HG03064 (cell line): ENCODE measurements at regions not wholly inside any gene's neighbourhood (a gene's known extent, or its start where the extent isn't known, plus 50 kb on each side); places are given as distances from the start of the nearest gene placed in this dataset.

Experiments
- ATAC-seq: cut with Tn5 transposase; IDR thresholded peaks from one replicate; pipeline ENCODE4 v1.9.1; 2021; ENCODE audit warnings: low read depth; ENCODE audit not compliant: unreplicated experiment

GRCh38 chr1:60988891-60989290, 93.5 kb upstream of the NFIA start:
- no peak for ATAC-seq

- no peak for ATAC-seq
These were observed 94.5 kb upstream of the NFIA start for GRCh38 chr1:60987904-60988303.

- no peak for ATAC-seq
These were observed 98.1 kb upstream of the NFIA start for GRCh38 chr1:60984062-60984799.

- ATAC-seq = no peak
These were observed 98.7 kb upstream of the NFIA start for GRCh38 chr1:60983701-60984061.

GRCh38 chr1:60982539-60982938, 99.8 kb upstream of the NFIA start:
- no peak for ATAC-seq

GRCh38 chr1:60981357-60981756, 101.0 kb upstream of the NFIA start:
- ATAC-seq = no peak

GRCh38 chr1:60978421-60979357, 103.7 kb upstream of the NFIA start:
- ATAC-seq = no peak

GRCh38 chr1:60977661-60978060, 104.7 kb upstream of the NFIA start:
- no peak for ATAC-seq

- no peak for ATAC-seq
These were observed 107.6 kb upstream of the NFIA start for GRCh38 chr1:60974524-60975372.

- no peak for ATAC-seq
These were observed 108.7 kb upstream of the NFIA start for GRCh38 chr1:60973668-60974067.

- ATAC-seq = no peak
These were observed 109.5 kb upstream of the NFIA start for GRCh38 chr1:60972841-60973364.

- ATAC-seq = no peak
These were observed 111.0 kb upstream of the NFIA start for GRCh38 chr1:60971330-60971729.

GRCh38 chr1:60969971-60970509, 112.3 kb upstream of the NFIA start:
- ATAC-seq = no peak

- no peak for ATAC-seq
These were observed 117.0 kb upstream of the NFIA start for GRCh38 chr1:60965280-60965854.

GRCh38 chr1:60963167-60963940, 119.0 kb upstream of the NFIA start:
- ATAC-seq = no peak

- ATAC-seq = no peak
These were observed 121.4 kb upstream of the NFIA start for GRCh38 chr1:60960891-60961461.

- no peak for ATAC-seq
These were observed 122.7 kb upstream of the NFIA start for GRCh38 chr1:60959701-60960100.

GRCh38 chr1:60958001-60958400, 124.4 kb upstream of the NFIA start:
- ATAC-seq = no peak

GRCh38 chr1:60956520-60956919, 125.8 kb upstream of the NFIA start:
- ATAC-seq = no peak
